HCT116 (cell line): ENCODE measurements at regions not wholly inside any gene's neighbourhood (a gene's known extent, or its start where the extent isn't known, plus 50 kb on each side); places are given as distances from the start of the nearest gene placed in this dataset.

ENCODE experiments used
- CTCF ChIP-seq, 3 experiments: fragments of 200-600 bp in 1 of 3; sonication (generic) in 1 of 3; IDR thresholded peaks in 2 of 3; conservative IDR thresholded peaks in 1 of 3; 2 replicates each; pipeline ENCODE4 v1.5.1; 2012 to 2017; ENCODE audit warnings: low read depth in 2 of 3, low read length in 2 of 3, antibody characterized with exemption in 1 of 3, borderline replicate concordance in 1 of 3, control low read depth in 1 of 3, mild to moderate bottlenecking in 1 of 3, mixed read lengths in 1 of 3, mixed run types in 1 of 3, moderate library complexity in 1 of 3; ENCODE audit not compliant: insufficient read depth in 1 of 3
- EGR1 ChIP-seq: IDR thresholded peaks from 2 replicates; pipeline ENCODE4 v1.6.1; 2012; ENCODE audit warnings: low read depth
- EZH2phosphoT487 ChIP-seq: fragments of 200-600 bp; IDR thresholded peaks from 2 replicates; pipeline ENCODE4 v1.6.1; 2018; ENCODE audit warnings: antibody characterized with exemption, borderline replicate concordance
- FOSL1 ChIP-seq: IDR thresholded peaks from 2 replicates; pipeline ENCODE4 v1.6.1; 2012; ENCODE audit warnings: low read depth
- JUND ChIP-seq: IDR thresholded peaks from 2 replicates; pipeline ENCODE4 v1.6.1; 2012
- MAX ChIP-seq: IDR thresholded peaks from 2 replicates; pipeline ENCODE4 v1.6.1; 2012
- POLR2A ChIP-seq: IDR thresholded peaks from 2 replicates; pipeline ENCODE4 v1.7.0; 2011; ENCODE audit warnings: borderline replicate concordance; ENCODE audit not compliant: insufficient read depth, insufficient read length; ENCODE audit errors: extremely low read depth
- POLR2AphosphoS5 ChIP-seq: IDR thresholded peaks from 2 replicates; pipeline ENCODE4 v1.6.1; 2011; ENCODE audit warnings: mild to moderate bottlenecking, low read depth, low read length, moderate library complexity
- RAD21 ChIP-seq: IDR thresholded peaks from 2 replicates; pipeline ENCODE4 v1.6.1; 2012; ENCODE audit warnings: low read depth, mild to moderate bottlenecking
- REST ChIP-seq: IDR thresholded peaks from 2 replicates; pipeline ENCODE4 v1.6.1; 2012; ENCODE audit warnings: low read depth
- SP1 ChIP-seq: IDR thresholded peaks from 2 replicates; pipeline ENCODE4 v1.6.1; 2012; ENCODE audit warnings: low read depth
- SRF ChIP-seq: IDR thresholded peaks from 2 replicates; pipeline ENCODE4 v1.6.1; 2012; ENCODE audit warnings: low read depth
- YY1 ChIP-seq: IDR thresholded peaks from 2 replicates; pipeline ENCODE4 v1.6.1; 2011; ENCODE audit warnings: low read length, low read depth, moderate library complexity, mild to moderate bottlenecking; ENCODE audit not compliant: insufficient replicate concordance; ENCODE audit errors: extremely low read depth

- TF ChIP-seq EZH2phosphoT487, result no peak
- no peak for TF ChIP-seq SP1
- no peak for TF ChIP-seq POLR2A
- no peak for TF ChIP-seq YY1
- TF ChIP-seq CTCF (IDR thresholded peaks at IDR 0.05 in 2 of 3, conservative IDR thresholded peaks at IDR 0.05 in 1 of 3; ENCODE audit: borderline replicate concordance in 1 of 3, insufficient read depth in 1 of 3, low read depth in 2 of 3, low read length in 2 of 3), result no peak
- no peak for TF ChIP-seq RAD21
- TF ChIP-seq SRF, result no peak
- TF ChIP-seq JUND, result no peak
- TF ChIP-seq FOSL1, result no peak
- TF ChIP-seq MAX, result no peak
- no peak for TF ChIP-seq POLR2AphosphoS5
- TF ChIP-seq EGR1, result no peak
- no peak for TF ChIP-seq REST
Observed at GRCh38 chr20:12410783-12411182, 493.1 kb downstream of the BTBD3 start.
